ENCODE measurements at regions not wholly inside any gene's neighbourhood (a gene's known extent, or its start where the extent isn't known, plus 50 kb on each side); places are given as distances from the start of the nearest gene placed in this dataset.
"Not testable (repeated sequence)": the region's sequence is repeated elsewhere in the genome, so short reads cannot be mapped to it uniquely, and the experiment has no call there.

GRCh38 chr6:26720663-26721218 is 61.2 kb upstream of the ZNF322 start:
- H3K27ac Mint-ChIP-seq; H3K9me3 Mint-ChIP-seq; H3K36me3 Mint-ChIP-seq; ATAC-seq; DNase-seq (ENCODE audit: low spot score in 2 of 2): not testable (repeated sequence)

GRCh38 chr6:26730019-26730766 is 70.6 kb upstream of the ZNF322 start:
- not testable (repeated sequence) for H3K36me3 Mint-ChIP-seq; ATAC-seq; DNase-seq (ENCODE audit: low spot score in 2 of 2); H3K27ac Mint-ChIP-seq; H3K9me3 Mint-ChIP-seq

- ATAC-seq; H3K9me3 Mint-ChIP-seq; DNase-seq (ENCODE audit: low spot score in 2 of 2); H3K36me3 Mint-ChIP-seq; H3K27ac Mint-ChIP-seq: not testable (repeated sequence)
These were observed 75.4 kb upstream of the ZNF322 start for GRCh38 chr6:26734776-26735472.

GRCh38 chr6:26739811-26740210 is 80.3 kb upstream of the ZNF322 start:
- ATAC-seq (no peak), DNase-seq (ENCODE audit: low spot score in 2 of 2) (no peak)
- Mint-ChIP-seq H3K9me3 (peaks cover 7 to 9% of the 10 kb centered on the region in 2 donors), H3K36me3 (peaks cover 15 to 27% of the 10 kb centered on the region in 2 donors), H3K27ac (no peak overlapping the region)

GRCh38 chr6:26743157-26743821 is 83.7 kb upstream of the ZNF322 start:
- H3K27ac Mint-ChIP-seq: peak overlapping the region in 1 of 2 donors; percentile 84
- DNase-seq (ENCODE audit: low spot score in 2 of 2) (peak in 1 of 2 donors; percentile 7), ATAC-seq (peak in 1 of 2 donors; percentile 11)
- peaks cover 26 to 38% of the 10 kb centered on the region in 2 donors for H3K36me3 Mint-ChIP-seq
- H3K9me3 Mint-ChIP-seq: peaks cover 17 to 25% of the 10 kb centered on the region in 2 donors

GRCh38 chr6:26743941-26744699 is 84.6 kb upstream of the ZNF322 start:
- H3K27ac Mint-ChIP-seq: peak overlapping the region in 1 of 2 donors; percentile 60
- H3K9me3 Mint-ChIP-seq: peaks cover 17 to 30% of the 10 kb centered on the region in 2 donors
- DNase-seq (ENCODE audit: low spot score in 2 of 2) (no peak), ATAC-seq (no peak)
- H3K36me3 Mint-ChIP-seq: peaks cover 32 to 44% of the 10 kb centered on the region in 2 donors

GRCh38 chr6:26744837-26745282 is 85.3 kb upstream of the ZNF322 start:
- ATAC-seq: not testable (repeated sequence)

GRCh38 chr6:26745964-26746363 is 86.4 kb upstream of the ZNF322 start:
- H3K27ac Mint-ChIP-seq; DNase-seq (ENCODE audit: low spot score in 2 of 2); ATAC-seq: not testable (repeated sequence)
- H3K9me3 Mint-ChIP-seq: peaks cover 14 to 35% of the 10 kb centered on the region in 2 donors
- peaks cover 32 to 54% of the 10 kb centered on the region in 2 donors for H3K36me3 Mint-ChIP-seq

More at GRCh38 chr6:26744837-26745282, 85.3 kb upstream of the ZNF322 start:
- Mint-ChIP-seq H3K36me3 (peaks cover 32 to 50% of the 10 kb centered on the region in 2 donors), H3K9me3 (peaks cover 17 to 31% of the 10 kb centered on the region in 2 donors)
- peak in 1 of 2 donors; percentile 3 for DNase-seq (ENCODE audit: low spot score in 2 of 2)
- H3K27ac Mint-ChIP-seq: not testable (repeated sequence)

- DNase-seq (ENCODE audit: low spot score in 2 of 2): not testable (repeated sequence)
These were observed 89.7 kb upstream of the ZNF322 start for GRCh38 chr6:26749126-26749758.

GRCh38 chr6:26749759-26750126 is 90.2 kb upstream of the ZNF322 start:
- peaks cover 24 to 36% of the 10 kb centered on the region in 2 donors for H3K36me3 Mint-ChIP-seq
- DNase-seq (ENCODE audit: low spot score in 2 of 2); H3K27ac Mint-ChIP-seq: not testable (repeated sequence)
- ATAC-seq: peak in 1 of 2 donors; percentile 32
- H3K9me3 Mint-ChIP-seq: peaks cover 10 to 26% of the 10 kb centered on the region in 2 donors

More at GRCh38 chr6:26749126-26749758, 89.7 kb upstream of the ZNF322 start:
- peaks cover 10 to 26% of the 10 kb centered on the region in 2 donors for H3K9me3 Mint-ChIP-seq
- ATAC-seq: peak in 1 of 2 donors; percentile 22
- H3K36me3 Mint-ChIP-seq: peaks cover 24 to 36% of the 10 kb centered on the region in 2 donors
- H3K27ac Mint-ChIP-seq: not testable (repeated sequence)

GRCh38 chr6:26754212-26754611 is 94.7 kb upstream of the ZNF322 start:
- DNase-seq (ENCODE audit: low spot score in 2 of 2) (no peak), ATAC-seq (no peak)
- H3K9me3 Mint-ChIP-seq: peaks cover 5 to 10% of the 10 kb centered on the region in 2 donors
- peaks cover 20 to 41% of the 10 kb centered on the region in 2 donors for H3K36me3 Mint-ChIP-seq
- peak overlapping the region in 1 of 2 donors; percentile 74 for H3K27ac Mint-ChIP-seq

GRCh38 chr6:26754801-26755200 is 95.3 kb upstream of the ZNF322 start:
- Mint-ChIP-seq H3K36me3 (peaks cover 20 to 36% of the 10 kb centered on the region in 2 donors), H3K27ac (peak overlapping the region in 1 of 2 donors; percentile 74)
- ATAC-seq, H3K9me3 Mint-ChIP-seq: not testable (repeated sequence)
- peak in 1 of 2 donors; percentile 4 for DNase-seq (ENCODE audit: low spot score in 2 of 2)

GRCh38 chr6:26756067-26756805 is 96.7 kb upstream of the ZNF322 start:
- H3K27ac Mint-ChIP-seq: peak overlapping the region in 1 of 2 donors; percentile 94
- DNase-seq (ENCODE audit: low spot score in 2 of 2) (peak in 1 of 2 donors; percentile 22), ATAC-seq (peak in 1 of 2 donors; percentile 59)
- H3K9me3 Mint-ChIP-seq: not testable (repeated sequence)
- H3K36me3 Mint-ChIP-seq: peaks cover 20 to 31% of the 10 kb centered on the region in 2 donors

- DNase-seq (ENCODE audit: low spot score in 2 of 2); ATAC-seq; H3K36me3 Mint-ChIP-seq; H3K27ac Mint-ChIP-seq; H3K9me3 Mint-ChIP-seq: not testable (repeated sequence)
These were observed 106.8 kb upstream of the ZNF322 start for GRCh38 chr6:26766203-26766902.
